HEK293 (cell line): ENCODE measurements at regions not wholly inside any gene's neighbourhood (a gene's known extent, or its start where the extent isn't known, plus 50 kb on each side); places are given as distances from the start of the nearest gene placed in this dataset.

ENCODE experiments used
- CTCF ChIA-PET: fragments of 350-600 bp; formaldehyde crosslinking; extraction: SDS; loops from one replicate; lab custom pipeline; 2021; ENCODE audit warnings: antibody characterized with exemption; lab: Yijun Ruan, JAX
- POLR2A ChIA-PET: fragments of 300-600 bp; formaldehyde crosslinking; extraction: SDS; loops from one replicate; lab custom pipeline; 2020; ENCODE audit warnings: antibody characterized with exemption, inconsistent platforms; lab: Yijun Ruan, JAX
- H3K27ac ChIP-seq: fragments of 200-500 bp; sonication (Bioruptor generic); 2 replicates; pipeline ENCODE4 v1.5.1; 2014; ENCODE audit warnings: low read depth, low read length, control low read depth, inconsistent platforms; ENCODE audit errors: extremely low read depth
- H3K36me3 ChIP-seq, 2 experiments: fragments of 200-500 bp in 1 of 2; sonication (Bioruptor generic) in 1 of 2; 1 replicate in 1 of 2; 2 replicates in 1 of 2; pipeline ENCODE4 v1.5.1; 2014 to 2017; ENCODE audit warnings: inconsistent platforms in 2 of 2, low read length in 2 of 2; ENCODE audit not compliant: control insufficient read depth in 2 of 2, insufficient read depth in 1 of 2
- H3K4me1 ChIP-seq: fragments of 200-500 bp; sonication (Bioruptor generic); 2 replicates; pipeline ENCODE4 v1.5.1; 2014; ENCODE audit warnings: mild to moderate bottlenecking, low read length, inconsistent platforms; ENCODE audit not compliant: control insufficient read depth, insufficient read depth
- H3K4me3 ChIP-seq: 2 replicates; pipeline ENCODE4 v1.5.1; 2011; ENCODE audit warnings: low read depth, mild to moderate bottlenecking, control low read depth, low read length, moderate library complexity
- H3K9me3 ChIP-seq: fragments of 200-500 bp; sonication (Bioruptor generic); 2 replicates; pipeline ENCODE4 v1.5.1; 2014; ENCODE audit warnings: low read depth, low read length, inconsistent platforms; ENCODE audit not compliant: control insufficient read depth, insufficient read depth
- ATF2 ChIP-seq: fragments of 450-650 bp; formaldehyde crosslinking; IDR thresholded peaks from 2 replicates; pipeline ENCODE4 v1.5.1; 2016; ENCODE audit warnings: missing biosample characterization, missing genetic modification characterization, low read depth
- GLI4 ChIP-seq: fragments of 450-650 bp; formaldehyde crosslinking; IDR thresholded peaks from 2 replicates; pipeline ENCODE4 v1.5.1; 2016; ENCODE audit warnings: missing biosample characterization, missing genetic modification characterization
- HOXA7 ChIP-seq: sonication (generic); formaldehyde crosslinking; IDR thresholded peaks from 2 replicates; pipeline ENCODE4 v1.8.1; 2022; ENCODE audit warnings: missing genetic modification reagents, borderline replicate concordance
- HOXC10 ChIP-seq: sonication (generic); formaldehyde crosslinking; IDR thresholded peaks from 2 replicates; pipeline ENCODE4 v1.8.1; 2023; ENCODE audit warnings: mild to moderate bottlenecking, missing genetic modification reagents
- KLF1 ChIP-seq: fragments of 450-650 bp; formaldehyde crosslinking; IDR thresholded peaks from 2 replicates; pipeline ENCODE4 v1.5.1; 2016; ENCODE audit warnings: missing biosample characterization, missing genetic modification characterization
- KLF17 ChIP-seq: fragments of 450-650 bp; formaldehyde crosslinking; IDR thresholded peaks from 2 replicates; pipeline ENCODE4 v1.5.1; 2016; ENCODE audit warnings: missing biosample characterization, missing genetic modification characterization
- KLF9 ChIP-seq: fragments of 450-650 bp; formaldehyde crosslinking; IDR thresholded peaks from 2 replicates; pipeline ENCODE4 v1.5.1; 2016; ENCODE audit warnings: missing biosample characterization, missing genetic modification characterization, low read depth
- SCRT2 ChIP-seq: fragments of 450-650 bp; formaldehyde crosslinking; IDR thresholded peaks from 2 replicates; pipeline ENCODE4 v1.5.1; 2016; ENCODE audit warnings: missing biosample characterization, missing genetic modification characterization
- ZBTB6 ChIP-seq: fragments of 450-650 bp; formaldehyde crosslinking; IDR thresholded peaks from 2 replicates; pipeline ENCODE4 v1.5.1; 2017; ENCODE audit warnings: missing biosample characterization, missing genetic modification characterization
- ZFP69B ChIP-seq: fragments of 450-650 bp; formaldehyde crosslinking; IDR thresholded peaks from 2 replicates; pipeline ENCODE4 v1.5.1; 2016; ENCODE audit warnings: missing biosample characterization, missing genetic modification characterization
- ZNF10 ChIP-seq: fragments of 450-650 bp; formaldehyde crosslinking; IDR thresholded peaks from 2 replicates; pipeline ENCODE4 v1.5.1; 2017; ENCODE audit warnings: missing biosample characterization, missing genetic modification characterization
- ZNF121 ChIP-seq: fragments of 450-650 bp; formaldehyde crosslinking; IDR thresholded peaks from 2 replicates; pipeline ENCODE4 v1.5.1; 2016; ENCODE audit warnings: missing biosample characterization, missing genetic modification characterization
- ZNF140 ChIP-seq: fragments of 450-650 bp; formaldehyde crosslinking; IDR thresholded peaks from 2 replicates; pipeline ENCODE4 v1.5.1; 2016; ENCODE audit warnings: missing biosample characterization, missing genetic modification characterization
- ZNF324 ChIP-seq: fragments of 450-650 bp; formaldehyde crosslinking; IDR thresholded peaks from 2 replicates; pipeline ENCODE4 v1.5.1; 2016; ENCODE audit warnings: missing biosample characterization, missing genetic modification characterization
- ZNF426 ChIP-seq: fragments of 450-650 bp; formaldehyde crosslinking; IDR thresholded peaks from 2 replicates; pipeline ENCODE4 v1.5.1; 2017; ENCODE audit warnings: missing biosample characterization, missing genetic modification characterization, mild to moderate bottlenecking, inconsistent platforms, moderate library complexity
- ZNF501 ChIP-seq: fragments of 450-650 bp; formaldehyde crosslinking; IDR thresholded peaks from 2 replicates; pipeline ENCODE4 v1.5.1; 2016; ENCODE audit warnings: missing biosample characterization, missing genetic modification characterization
- ZNF549 ChIP-seq: fragments of 450-650 bp; IDR thresholded peaks from 2 replicates; pipeline ENCODE4 v1.5.1; 2018; ENCODE audit warnings: missing biosample characterization, missing genetic modification characterization, mild to moderate bottlenecking, inconsistent platforms, moderate library complexity
- ZNF610 ChIP-seq: fragments of 450-650 bp; formaldehyde crosslinking; IDR thresholded peaks from 2 replicates; pipeline ENCODE4 v1.5.1; 2016; ENCODE audit warnings: missing biosample characterization, missing genetic modification characterization, borderline replicate concordance
- ZNF645 ChIP-seq: fragments of 450-650 bp; formaldehyde crosslinking; IDR thresholded peaks from 2 replicates; pipeline ENCODE4; 2016; ENCODE audit warnings: missing biosample characterization, missing genetic modification characterization
- ZNF660 ChIP-seq: fragments of 450-650 bp; IDR thresholded peaks from 2 replicates; pipeline ENCODE4 v1.5.1; 2018; ENCODE audit warnings: missing biosample characterization, mild to moderate bottlenecking, missing genetic modification characterization
- ZNF792 ChIP-seq: fragments of 450-650 bp; formaldehyde crosslinking; IDR thresholded peaks from 2 replicates; pipeline ENCODE4 v1.5.1; 2016; ENCODE audit warnings: missing biosample characterization, missing genetic modification characterization
- ZXDB ChIP-seq: fragments of 450-650 bp; formaldehyde crosslinking; IDR thresholded peaks from 2 replicates; pipeline ENCODE4 v1.5.1; 2016; ENCODE audit warnings: missing biosample characterization, missing genetic modification characterization

- TF ChIP-seq HOXC10 (CRISPR knock-in tag) (no peak), ZNF426 (tag by site-specific recombination) (no peak), ZNF501 (no peak), ATF2 (no peak), ZNF645 (no peak), ZNF324 (no peak), ZNF792 (no peak), HOXA7 (CRISPR knock-in tag) (no peak), ZBTB6 (tag by site-specific recombination) (no peak), KLF17 (tag by site-specific recombination) (no peak), KLF9 (tag by site-specific recombination) (no peak), ZFP69B (no peak), SCRT2 (no peak), ZNF610 (tag by site-specific recombination) (no peak), ZNF660 (tag by site-specific recombination) (no peak), ZXDB (tag by site-specific recombination) (no peak), ZNF121 (tag by site-specific recombination) (no peak), ZNF140 (no peak), ZNF549 (tag by site-specific recombination) (no peak)
- H3K4me3 ChIP-seq: no peak overlapping the region
- no peaks in the 10 kb centered on the region for H3K9me3 ChIP-seq
- no peak overlapping the region for H3K27ac ChIP-seq
- H3K36me3 ChIP-seq: no peaks in the 10 kb centered on the region
- peaks cover 4% of the 10 kb centered on the region for H3K4me1 ChIP-seq
- POLR2A ChIA-PET: no interaction called here
- CTCF ChIA-PET: no interaction called here
Measured at GRCh38 chr10:3478153-3478552, 305.6 kb upstream of the PITRM1 start.

- no peaks in the 10 kb centered on the region for H3K36me3 ChIP-seq
- no peak overlapping the region for H3K4me3 ChIP-seq
- no peaks in the 10 kb centered on the region for H3K9me3 ChIP-seq
- ChIA-PET CTCF (interaction anchor here (0.6 kb wide), 1 partner anchor 255 kb away, joined by 3 read pairs; no protein-coding TSS in a partner anchor), POLR2A (no interaction called here)
- TF ChIP-seq ZNF10 (no peak), GLI4 (tag by site-specific recombination) (no peak), KLF1 (no peak)
- H3K4me1 ChIP-seq: peaks cover 2% of the 10 kb centered on the region
- no peak overlapping the region for H3K27ac ChIP-seq
Measured at GRCh38 chr10:3477683-3478082, 305.1 kb upstream of the PITRM1 start.
